A549 (cell line): ENCODE measurements at regions not wholly inside any gene's neighbourhood (a gene's known extent, or its start where the extent isn't known, plus 50 kb on each side); places are given as distances from the start of the nearest gene placed in this dataset.

Source experiments
- ATAC-seq, 2 experiments: fragments of 200-7000 bp in 1 of 2; fragments of >200 bp in 1 of 2; cut with Nextera tagmentation in 1 of 2; cut with Tn5 transposase in 1 of 2; 3 replicates each; pipeline versions ENCODE4 v1.8.0 to v1.9.1; 2018 to 2020; ENCODE audit warnings: mild to moderate bottlenecking in 1 of 2, moderate library complexity in 1 of 2
- CTCF ChIA-PET: fragments of 300-600 bp; sonication (Branson Sonifier 250); formaldehyde crosslinking; extraction: SDS; loops from one replicate; lab custom pipeline; 2021; ENCODE audit warnings: antibody characterized with exemption, inconsistent platforms; lab: Yijun Ruan, JAX
- POLR2A ChIA-PET: fragments of 350-600 bp; formaldehyde crosslinking; extraction: SDS; loops from one replicate; lab custom pipeline; 2021; ENCODE audit warnings: antibody characterized with exemption, inconsistent platforms; lab: Yijun Ruan, JAX
- DNase-seq, 2 experiments: peaks; one replicate each; pipeline versions ENCODE4 v3.0.0 to v3.0.0-alpha.2; 2011 to 2016; ENCODE audit warnings: low read depth in 1 of 2, low spot score in 1 of 2
- FAIRE-seq: peaks from 2 replicates; lab custom pipeline; 2011; peaks lifted over from hg19 to GRCh38; lab: Jason Lieb, UNC
- H3K27ac ChIP-seq, 2 experiments: fragments of >200 bp; sonication (Bioruptor Twin); formaldehyde crosslinking; 3 replicates each; pipeline ENCODE4 v1.5.1; 2016 to 2017
- H3K4me1 ChIP-seq: fragments of >200 bp; sonication (Bioruptor Twin); formaldehyde crosslinking; 3 replicates; pipeline ENCODE4 v1.6.1; 2016
- H3K4me2 ChIP-seq: fragments of >200 bp; sonication (Bioruptor Twin); formaldehyde crosslinking; 3 replicates; pipeline ENCODE4 v1.6.1; 2016
- H3K4me3 ChIP-seq: fragments of >200 bp; sonication (Bioruptor Twin); formaldehyde crosslinking; 3 replicates; pipeline ENCODE4 v1.5.1; 2016
- H3K9me3 ChIP-seq: fragments of >200 bp; sonication (Bioruptor Twin); formaldehyde crosslinking; 3 replicates; pipeline ENCODE4 v1.6.1; 2016
- ATOH8 ChIP-seq: fragments of 250-450 bp; sonication (Bioruptor Pico); IDR thresholded peaks from 2 replicates; pipeline ENCODE4 v1.5.0; 2020; ENCODE audit warnings: low read depth, mild to moderate bottlenecking, moderate library complexity
- BHLHE40 ChIP-seq: IDR thresholded peaks from 2 replicates; pipeline ENCODE4 v1.6.1; 2012; ENCODE audit warnings: low read depth, low read length, inconsistent platforms
- CEBPB ChIP-seq, 2 experiments: fragments of >200 bp in 1 of 2; sonication (Bioruptor Twin) in 1 of 2; formaldehyde crosslinking in 1 of 2; IDR thresholded peaks; 2 replicates each; pipeline ENCODE4 v1.6.1; 2012 to 2016
- CHD2 ChIP-seq: fragments of 150-350 bp; IDR thresholded peaks from 2 replicates; pipeline ENCODE4 v1.6.1; 2014; ENCODE audit warnings: low read length; ENCODE audit not compliant: partially characterized antibody
- CHD4 ChIP-seq: fragments of 200-600 bp; sonication (generic); IDR thresholded peaks from 2 replicates; pipeline ENCODE4 v1.6.1; 2016; ENCODE audit warnings: antibody characterized with exemption, mild to moderate bottlenecking, borderline replicate concordance
- EHMT2 ChIP-seq: fragments of 200-600 bp; sonication (generic); IDR thresholded peaks from 2 replicates; pipeline ENCODE4 v1.6.1; 2016; ENCODE audit warnings: antibody characterized with exemption, low read depth, mild to moderate bottlenecking, moderate library complexity
- EP300 ChIP-seq, 2 experiments: fragments of >200 bp; sonication (Bioruptor Twin); formaldehyde crosslinking; IDR thresholded peaks; 2 replicates in 1 of 2; 3 replicates in 1 of 2; pipeline ENCODE4 v1.6.1; 2016 to 2017
- ESRRA ChIP-seq: fragments of 150-350 bp; IDR thresholded peaks from 2 replicates; pipeline ENCODE4 v1.6.1; 2014; ENCODE audit warnings: mild to moderate bottlenecking, low read length, borderline replicate concordance
- GATA3 ChIP-seq: IDR thresholded peaks from 2 replicates; pipeline ENCODE4 v1.6.1; 2012; ENCODE audit warnings: borderline replicate concordance
- HDAC2 ChIP-seq: fragments of 200-600 bp; sonication (generic); IDR thresholded peaks from 2 replicates; pipeline ENCODE4 v1.6.1; 2016
- HOXA7 ChIP-seq: fragments of 250-450 bp; sonication (Bioruptor Pico); IDR thresholded peaks from 2 replicates; pipeline ENCODE4 v1.5.0; 2020; ENCODE audit warnings: mild to moderate bottlenecking, moderate library complexity
- JUN ChIP-seq, 2 experiments: fragments of >200 bp; sonication (Bioruptor Twin); formaldehyde crosslinking; IDR thresholded peaks; 2 replicates in 1 of 2; 3 replicates in 1 of 2; pipeline ENCODE4 v1.6.1; 2016 to 2017
- KDM1A ChIP-seq: fragments of 200-600 bp; sonication (generic); IDR thresholded peaks from 2 replicates; pipeline ENCODE4 v1.6.1; 2016; ENCODE audit warnings: low read depth, mild to moderate bottlenecking
- KDM5A ChIP-seq: fragments of 200-600 bp; sonication (generic); IDR thresholded peaks from 2 replicates; pipeline ENCODE4 v1.6.1; 2016; ENCODE audit warnings: antibody characterized with exemption, mild to moderate bottlenecking
- MAZ ChIP-seq: fragments of 150-350 bp; IDR thresholded peaks from 2 replicates; pipeline ENCODE4 v1.6.1; 2014; ENCODE audit warnings: antibody characterized with exemption, low read depth, low read length, borderline replicate concordance
- MYC ChIP-seq: IDR thresholded peaks from 2 replicates; pipeline ENCODE4 v1.6.1; 2012; ENCODE audit warnings: mild to moderate bottlenecking, inconsistent platforms, low read length, improper control_type of control experiment, borderline replicate concordance
- NFE2L2 ChIP-seq: fragments of 150-350 bp; conservative IDR thresholded peaks from 2 replicates; pipeline ENCODE4 v1.6.1; 2014; ENCODE audit warnings: low read length
- NPAS2 ChIP-seq: fragments of 250-450 bp; sonication (Bioruptor Pico); IDR thresholded peaks from 2 replicates; pipeline ENCODE4 v1.8.0; 2022; ENCODE audit warnings: mild to moderate bottlenecking, moderate library complexity, borderline replicate concordance
- NR3C1 ChIP-seq: fragments of >200 bp; sonication (Bioruptor Twin); formaldehyde crosslinking; IDR thresholded peaks from 3 replicates; pipeline ENCODE4 v1.6.1; 2017
- PBX3 ChIP-seq: IDR thresholded peaks from 2 replicates; pipeline ENCODE4 v1.6.1; 2012
- POLR2AphosphoS2 ChIP-seq: conservative IDR thresholded peaks from 2 replicates; pipeline ENCODE4 v1.6.1; 2012; ENCODE audit warnings: low read length, improper control_type of control experiment, inconsistent platforms
- RARB ChIP-seq: fragments of 250-450 bp; sonication (Bioruptor Pico); IDR thresholded peaks from 2 replicates; pipeline ENCODE4 v1.8.0; 2021; ENCODE audit warnings: mild to moderate bottlenecking, moderate library complexity
- RFX5 ChIP-seq: fragments of 450-650 bp; IDR thresholded peaks from 2 replicates; pipeline ENCODE4 v1.7.1; 2014; ENCODE audit warnings: antibody characterized with exemption, mild to moderate bottlenecking, moderate library complexity
- RNF2 ChIP-seq: fragments of 200-600 bp; sonication (generic); IDR thresholded peaks from 2 replicates; pipeline ENCODE4 v1.6.1; 2016; ENCODE audit warnings: low read depth, mild to moderate bottlenecking, antibody characterized with exemption, moderate library complexity, borderline replicate concordance
- SREBF2 ChIP-seq: fragments of 450-650 bp; IDR thresholded peaks from 2 replicates; pipeline ENCODE4 v1.6.1; 2014; ENCODE audit warnings: mild to moderate bottlenecking, moderate library complexity
- ZC3H11A ChIP-seq: fragments of 450-650 bp; IDR thresholded peaks from 2 replicates; pipeline ENCODE4 v1.6.1; 2014; ENCODE audit warnings: antibody characterized with exemption, mild to moderate bottlenecking
- WGBS: methylation state at CpG from one replicate; pipeline ENCODE4 v1.1.6; 2017; ENCODE audit errors: missing lambda C conversion rate; 5-methylcytosine and 5-hydroxymethylcytosine counted together
- TF ChIP-seq, protein P1 (sequence below): fragments of 250-450 bp; sonication (Bioruptor Pico); IDR thresholded peaks from 2 replicates; pipeline ENCODE4 v1.5.0; 2021; ENCODE audit warnings: mild to moderate bottlenecking, moderate library complexity, borderline replicate concordance

DNA sequence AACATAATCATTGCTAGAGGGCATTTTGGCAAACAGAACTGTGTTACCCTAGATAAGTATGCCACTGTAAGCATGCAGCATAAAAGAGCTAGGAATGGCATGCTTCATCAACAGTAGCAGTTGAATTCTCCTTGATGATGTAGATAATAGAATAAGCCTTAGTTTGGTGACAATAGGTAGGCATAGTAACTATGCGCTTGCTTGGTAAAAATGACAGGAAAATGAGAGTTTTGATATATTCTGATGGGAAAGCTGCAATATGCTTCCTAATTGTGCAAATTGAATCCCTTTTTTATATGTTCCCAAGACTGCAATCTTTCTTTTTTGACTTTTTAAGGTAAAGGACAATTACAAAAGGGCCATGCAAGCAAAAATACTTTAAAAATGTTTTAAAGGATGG lies 930.9 kb upstream of the FAM98A start:
- TF ChIP-seq, protein P1, sequence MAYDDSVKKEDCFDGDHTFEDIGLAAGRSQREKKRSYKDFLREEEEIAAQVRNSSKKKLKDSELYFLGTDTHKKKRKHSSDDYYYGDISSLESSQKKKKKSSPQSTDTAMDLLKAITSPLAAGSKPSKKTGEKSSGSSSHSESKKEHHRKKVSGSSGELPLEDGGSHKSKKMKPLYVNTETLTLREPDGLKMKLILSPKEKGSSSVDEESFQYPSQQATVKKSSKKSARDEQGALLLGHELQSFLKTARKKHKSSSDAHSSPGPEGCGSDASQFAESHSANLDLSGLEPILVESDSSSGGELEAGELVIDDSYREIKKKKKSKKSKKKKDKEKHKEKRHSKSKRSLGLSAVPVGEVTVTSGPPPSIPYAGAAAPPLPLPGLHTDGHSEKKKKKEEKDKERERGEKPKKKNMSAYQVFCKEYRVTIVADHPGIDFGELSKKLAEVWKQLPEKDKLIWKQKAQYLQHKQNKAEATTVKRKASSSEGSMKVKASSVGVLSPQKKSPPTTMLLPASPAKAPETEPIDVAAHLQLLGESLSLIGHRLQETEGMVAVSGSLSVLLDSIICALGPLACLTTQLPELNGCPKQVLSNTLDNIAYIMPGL (CRISPR knock-in tag), result no peak
- TF ChIP-seq BHLHE40 (no peak), POLR2AphosphoS2 (no peak), JUN (IDR thresholded peaks at IDR 0.05) (no peak), GATA3 (no peak), RFX5 (no peak), ZC3H11A (no peak), SREBF2 (no peak), HOXA7 (CRISPR knock-in tag) (no peak), NFE2L2 (no peak), MAZ (no peak), EP300 (IDR thresholded peaks at IDR 0.05) (no peak), EHMT2 (no peak), MYC (no peak), ESRRA (no peak)
- CTCF ChIA-PET, result no interaction called here
- POLR2A ChIA-PET, result no interaction called here

DNA sequence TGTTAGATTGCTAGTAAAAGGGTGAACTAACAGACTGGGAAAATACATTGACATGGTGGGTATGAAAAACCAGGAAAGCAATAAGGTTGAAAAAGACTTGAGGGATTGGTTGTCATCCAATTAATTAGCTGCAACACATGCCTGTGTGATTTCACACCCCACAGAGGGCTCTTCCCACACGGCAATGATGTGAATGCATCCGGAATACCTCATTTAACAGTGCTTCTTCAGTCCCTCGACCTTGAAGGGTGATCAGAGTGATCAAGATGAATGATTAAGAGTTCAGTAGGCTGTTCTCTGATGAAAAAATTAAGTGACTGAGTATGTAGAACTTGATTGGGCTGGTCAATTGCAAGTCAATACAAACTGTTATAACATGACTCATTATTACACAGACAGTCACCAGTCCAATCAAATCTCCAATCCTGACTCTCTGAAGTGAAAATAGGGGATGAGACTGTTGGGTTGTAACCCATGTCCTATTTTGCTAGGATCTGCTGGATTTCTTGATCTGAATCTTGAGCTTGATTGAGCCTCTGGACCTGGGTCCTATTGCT lies 924.9 kb upstream of the FAM98A start:
- H3K9me3 ChIP-seq, result peaks cover 8% of the 10 kb centered on the region; the same call in 1 of the 3 replicates
- H3K27ac ChIP-seq, result no peak overlapping the region
- CTCF ChIA-PET, result no interaction called here
- ATAC-seq (no peak), FAIRE-seq (no peak)
- no peak for TF ChIP-seq CHD4
- no peak for TF ChIP-seq ATOH8 (CRISPR knock-in tag)
- TF ChIP-seq MAZ, result no peak
- TF ChIP-seq NR3C1, result no peak
- TF ChIP-seq, all 56 proteins: peak for 0
- H3K4me1 ChIP-seq, result no peaks in the 10 kb centered on the region
- H3K4me2 ChIP-seq, result no peak overlapping the region
- DNase-seq, result no peak
- WGBS, result 1% methylated on average over 3 of the region's 3 CpGs
- H3K4me3 ChIP-seq, result no peak overlapping the region
- POLR2A ChIA-PET, result no interaction called here

More for the DNA sequence above, 930.9 kb upstream of the FAM98A start:
- no peak for FAIRE-seq
- 12% methylated on average over 1 of the region's 1 CpG for WGBS
- H3K27ac ChIP-seq, result no peak overlapping the region
- H3K4me2 ChIP-seq, result no peak overlapping the region
- no peak for ATAC-seq
- no peak overlapping the region for H3K4me3 ChIP-seq
- H3K9me3 ChIP-seq, result 0 out of 3 replicates have a peak, but pooled peaks cover 3% of the 10 kb centered on the region
- no peaks in the 10 kb centered on the region for H3K4me1 ChIP-seq
- no peak for DNase-seq

DNA sequence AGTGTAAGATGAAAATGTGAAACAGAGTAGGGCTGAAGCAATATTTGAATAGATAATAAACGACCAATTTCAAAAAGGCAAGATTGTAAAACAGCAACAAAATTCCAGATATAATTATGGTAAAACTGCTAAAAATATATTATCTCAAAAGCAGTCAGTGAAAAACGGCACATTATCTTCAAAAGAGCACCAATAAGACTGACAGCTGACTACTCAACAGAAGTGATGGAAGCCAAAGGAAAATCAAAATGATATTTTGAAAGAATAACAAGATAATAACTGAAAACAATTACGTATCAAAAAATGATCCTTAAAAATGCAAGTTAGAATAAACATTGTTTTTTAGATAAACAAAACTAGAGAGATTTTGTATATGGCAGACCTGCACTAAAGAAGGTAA lies 920.6 kb upstream of the FAM98A start:
- Histone ChIP-seq H3K27ac (no peak overlapping the region), H3K4me1 (no peaks in the 10 kb centered on the region), H3K4me2 (no peak overlapping the region), H3K4me3 (no peak overlapping the region), H3K9me3 (peaks cover 10% of the 10 kb centered on the region; the same call in 1 of the 3 replicates)
- ChIA-PET CTCF (no interaction called here), POLR2A (no interaction called here)
- FAIRE-seq (no peak), DNase-seq (no peak), ATAC-seq (no peak)
- WGBS, result 2% methylated on average over 3 of the region's 3 CpGs
- TF ChIP-seq, protein P1 (CRISPR knock-in tag), result no peak
- no peak for TF ChIP-seq CEBPB (IDR thresholded peaks at IDR 0.05)
- no peak for TF ChIP-seq GATA3
- TF ChIP-seq CHD2, result no peak
- no peak for TF ChIP-seq ESRRA
- TF ChIP-seq PBX3, result no peak
- TF ChIP-seq HDAC2, result no peak
- TF ChIP-seq ZC3H11A, result no peak
- no peak for TF ChIP-seq POLR2AphosphoS2
- no peak for TF ChIP-seq RARB (CRISPR knock-in tag)
- no peak for TF ChIP-seq KDM5A
- no peak for TF ChIP-seq KDM1A
- TF ChIP-seq SREBF2, result no peak
- no peak for TF ChIP-seq RNF2
- TF ChIP-seq NPAS2 (CRISPR knock-in tag), result no peak
- TF ChIP-seq JUN (IDR thresholded peaks at IDR 0.05), result no peak
